Urinary bladder (tissue), 3 donors: ENCODE measurements at regions not wholly inside any gene's neighbourhood (a gene's known extent, or its start where the extent isn't known, plus 50 kb on each side); places are given as distances from the start of the nearest gene placed in this dataset.

Source experiments
- DNase-seq: peaks from one replicate; pipeline ENCODE4 v3.0.0-alpha.2; 2015; ENCODE audit errors: extremely low spot score
- H3K27ac ChIP-seq: one replicate; pipeline ENCODE4 v1.5.1; 2013; ENCODE audit warnings: low read depth, mild to moderate bottlenecking, moderate library complexity
- H3K36me3 ChIP-seq: one replicate; pipeline ENCODE4 v1.6.1; 2013; ENCODE audit warnings: mild to moderate bottlenecking, moderate library complexity; ENCODE audit not compliant: insufficient read depth
- H3K4me1 ChIP-seq: one replicate; pipeline ENCODE4 v1.6.1; 2013; ENCODE audit warnings: mild to moderate bottlenecking, moderate library complexity; ENCODE audit not compliant: insufficient read depth
- H3K4me3 ChIP-seq: one replicate; pipeline ENCODE4 v1.5.1; 2013; ENCODE audit warnings: low read depth, low read length
- WGBS: extraction: QIAGEN DNeasy Blood & Tissue Kit; methylation state at CpG from one replicate; pipeline ENCODE4 v1.1.7; 2013; 5-methylcytosine and 5-hydroxymethylcytosine counted together
- donor health status: healthy with polysubstance abuse.
- donor health status: healthy.

GRCh38 chr10:106495931-106496330 lies 668.6 kb downstream of the SORCS1 start:
- H3K4me1 ChIP-seq, result no peaks in the 10 kb centered on the region
- WGBS, result 56% methylated on average over 3 of the region's 3 CpGs
- H3K36me3 ChIP-seq, result no peaks in the 10 kb centered on the region
- DNase-seq, result no peak
- no peak overlapping the region for H3K27ac ChIP-seq
- H3K4me3 ChIP-seq, result no peak overlapping the region

GRCh38 chr10:106493751-106494150 lies 670.8 kb downstream of the SORCS1 start:
- no peak overlapping the region for H3K4me3 ChIP-seq
- DNase-seq, result no peak
- no peaks in the 10 kb centered on the region for H3K36me3 ChIP-seq
- WGBS, result 83% methylated on average over 1 of the region's 1 CpG
- no peaks in the 10 kb centered on the region for H3K4me1 ChIP-seq
- H3K27ac ChIP-seq, result no peak overlapping the region

- no peak for DNase-seq
- Histone ChIP-seq H3K36me3 (no peaks in the 10 kb centered on the region), H3K27ac (no peak overlapping the region), H3K4me1 (no peaks in the 10 kb centered on the region), H3K4me3 (no peak overlapping the region)
- 67% methylated on average over 3 of the region's 3 CpGs for WGBS
Measured at GRCh38 chr10:106493226-106493625, 671.3 kb downstream of the SORCS1 start.

GRCh38 chr10:106487726-106488125 lies 676.8 kb downstream of the SORCS1 start:
- H3K36me3 ChIP-seq, result no peaks in the 10 kb centered on the region
- H3K4me3 ChIP-seq, result no peak overlapping the region
- H3K27ac ChIP-seq, result no peak overlapping the region
- DNase-seq, result no peak
- 35% methylated on average over 1 of the region's 1 CpG for WGBS
- no peaks in the 10 kb centered on the region for H3K4me1 ChIP-seq

- no peaks in the 10 kb centered on the region for H3K36me3 ChIP-seq
- H3K27ac ChIP-seq, result no peak overlapping the region
- no peaks in the 10 kb centered on the region for H3K4me1 ChIP-seq
- DNase-seq, result no peak
- WGBS, result 24% methylated on average over 4 of the region's 4 CpGs
- no peak overlapping the region for H3K4me3 ChIP-seq
Measured at GRCh38 chr10:106481598-106482275, 682.8 kb downstream of the SORCS1 start.

- Histone ChIP-seq H3K27ac (no peak overlapping the region), H3K36me3 (no peaks in the 10 kb centered on the region), H3K4me3 (no peak overlapping the region), H3K4me1 (no peaks in the 10 kb centered on the region)
- WGBS, result 42% methylated on average over 4 of the region's 4 CpGs
- no peak for DNase-seq
Measured at GRCh38 chr10:106479636-106480035, 684.9 kb downstream of the SORCS1 start.

GRCh38 chr10:106474876-106475275 lies 689.6 kb downstream of the SORCS1 start:
- Histone ChIP-seq H3K4me1 (no peaks in the 10 kb centered on the region), H3K27ac (no peak overlapping the region), H3K4me3 (no peak overlapping the region), H3K36me3 (no peaks in the 10 kb centered on the region)
- no peak for DNase-seq

- Histone ChIP-seq H3K27ac (no peak overlapping the region), H3K4me3 (no peak overlapping the region), H3K36me3 (no peaks in the 10 kb centered on the region), H3K4me1 (no peaks in the 10 kb centered on the region)
- 92% methylated on average over 3 of the region's 3 CpGs for WGBS
- DNase-seq, result no peak
Measured at GRCh38 chr10:106473129-106473685, 691.3 kb downstream of the SORCS1 start.

GRCh38 chr10:106467506-106467905 lies 697.0 kb downstream of the SORCS1 start:
- Histone ChIP-seq H3K4me1 (no peaks in the 10 kb centered on the region), H3K4me3 (no peak overlapping the region), H3K27ac (no peak overlapping the region), H3K36me3 (no peaks in the 10 kb centered on the region)
- 90% methylated on average over 6 of the region's 6 CpGs for WGBS
- no peak for DNase-seq

- Histone ChIP-seq H3K36me3 (no peaks in the 10 kb centered on the region), H3K4me1 (no peaks in the 10 kb centered on the region), H3K27ac (no peak overlapping the region), H3K4me3 (no peak overlapping the region)
- WGBS, result 86% methylated on average over 3 of the region's 3 CpGs
- no peak for DNase-seq
Measured at GRCh38 chr10:106457522-106457921, 707.0 kb downstream of the SORCS1 start.

- Histone ChIP-seq H3K27ac (no peak overlapping the region), H3K4me1 (no peaks in the 10 kb centered on the region), H3K4me3 (no peak overlapping the region), H3K36me3 (no peaks in the 10 kb centered on the region)
- 89% methylated on average over 3 of the region's 3 CpGs for WGBS
- DNase-seq, result no peak
Measured at GRCh38 chr10:106454233-106454632, 710.3 kb downstream of the SORCS1 start.

GRCh38 chr10:106450966-106451365 lies 713.5 kb downstream of the SORCS1 start:
- no peak overlapping the region for H3K27ac ChIP-seq
- no peak for DNase-seq
- H3K36me3 ChIP-seq, result no peaks in the 10 kb centered on the region
- no peak overlapping the region for H3K4me3 ChIP-seq
- 49% methylated on average over 1 of the region's 1 CpG for WGBS
- H3K4me1 ChIP-seq, result no peaks in the 10 kb centered on the region

- H3K4me1 ChIP-seq, result no peaks in the 10 kb centered on the region
- no peak for DNase-seq
- no peak overlapping the region for H3K4me3 ChIP-seq
- H3K27ac ChIP-seq, result no peak overlapping the region
- no peaks in the 10 kb centered on the region for H3K36me3 ChIP-seq
Measured at GRCh38 chr10:106446920-106447319, 717.6 kb downstream of the SORCS1 start.

GRCh38 chr10:106442223-106442622 lies 722.3 kb downstream of the SORCS1 start:
- H3K4me1 ChIP-seq, result no peaks in the 10 kb centered on the region
- H3K27ac ChIP-seq, result no peak overlapping the region
- no peaks in the 10 kb centered on the region for H3K36me3 ChIP-seq
- no peak overlapping the region for H3K4me3 ChIP-seq
- no peak for DNase-seq
- 36% methylated on average over 2 of the region's 2 CpGs for WGBS

GRCh38 chr10:106440767-106441166 lies 723.7 kb downstream of the SORCS1 start:
- Histone ChIP-seq H3K27ac (no peak overlapping the region), H3K4me1 (no peaks in the 10 kb centered on the region), H3K36me3 (no peaks in the 10 kb centered on the region), H3K4me3 (no peak overlapping the region)
- WGBS, result 88% methylated on average over 4 of the region's 4 CpGs
- no peak for DNase-seq
